HEK293T (cell line): ENCODE measurements at regions not wholly inside any gene's neighbourhood (a gene's known extent, or its start where the extent isn't known, plus 50 kb on each side); places are given as distances from the start of the nearest gene placed in this dataset.
"Not testable (repeated sequence)": the region's sequence is repeated elsewhere in the genome, so short reads cannot be mapped to it uniquely, and the experiment has no call there.

Experiments
- CTCF ChIA-PET: fragments of 350-600 bp; formaldehyde crosslinking; extraction: SDS; loops from one replicate; lab custom pipeline; 2021; ENCODE audit warnings: antibody characterized with exemption, inconsistent platforms; lab: Yijun Ruan, JAX
- POLR2A ChIA-PET: fragments of 350-600 bp; formaldehyde crosslinking; extraction: SDS; loops from one replicate; lab custom pipeline; 2020; ENCODE audit warnings: antibody characterized with exemption, inconsistent platforms; lab: Yijun Ruan, JAX
- DNase-seq: peaks from one replicate; pipeline ENCODE4 v3.0.0; 2012; ENCODE audit warnings: mixed read lengths; ENCODE audit errors: extremely low spot score
- ARNT ChIP-seq: fragments of 450-650 bp; IDR thresholded peaks from 2 replicates; pipeline ENCODE4 v1.6.1; 2017; ENCODE audit warnings: mild to moderate bottlenecking
- BHLHE40 ChIP-seq: fragments of 450-650 bp; IDR thresholded peaks from 2 replicates; pipeline ENCODE4 v1.6.1; 2016; ENCODE audit warnings: mild to moderate bottlenecking, moderate library complexity, borderline replicate concordance
- CTBP1 ChIP-seq: fragments of 450-650 bp; IDR thresholded peaks from 2 replicates; pipeline ENCODE4 v1.6.1; 2016; ENCODE audit warnings: borderline replicate concordance
- ELF4 ChIP-seq: fragments of 450-650 bp; IDR thresholded peaks from 2 replicates; pipeline ENCODE4 v1.6.1; 2017; ENCODE audit warnings: antibody characterized with exemption
- FOXA1 ChIP-seq: fragments of 450-650 bp; IDR thresholded peaks from 2 replicates; pipeline ENCODE4 v1.6.1; 2016; ENCODE audit warnings: mild to moderate bottlenecking
- FOXK2 ChIP-seq: fragments of 450-650 bp; IDR thresholded peaks from 2 replicates; pipeline ENCODE4 v1.6.1; 2016; ENCODE audit warnings: mild to moderate bottlenecking
- FOXM1 ChIP-seq: fragments of 450-650 bp; IDR thresholded peaks from 2 replicates; pipeline ENCODE4 v1.6.1; 2017; ENCODE audit warnings: mild to moderate bottlenecking, borderline replicate concordance
- HDGF ChIP-seq: fragments of 450-650 bp; IDR thresholded peaks from 2 replicates; pipeline ENCODE4 v1.6.1; 2017; ENCODE audit warnings: antibody characterized with exemption, borderline replicate concordance
- L3MBTL2 ChIP-seq: fragments of 450-650 bp; conservative IDR thresholded peaks from 2 replicates; pipeline ENCODE4 v1.6.1; 2016; ENCODE audit warnings: mild to moderate bottlenecking
- LEF1 ChIP-seq: fragments of 450-650 bp; IDR thresholded peaks from 2 replicates; pipeline ENCODE4 v1.6.1; 2017; ENCODE audit warnings: mild to moderate bottlenecking, borderline replicate concordance
- NFRKB ChIP-seq: fragments of 450-650 bp; IDR thresholded peaks from 2 replicates; pipeline ENCODE4 v1.6.1; 2016; ENCODE audit warnings: mild to moderate bottlenecking, moderate library complexity
- PKNOX1 ChIP-seq: fragments of 450-650 bp; IDR thresholded peaks from 2 replicates; pipeline ENCODE4 v1.6.1; 2016
- SP1 ChIP-seq: fragments of 450-650 bp; IDR thresholded peaks from 2 replicates; pipeline ENCODE4 v1.6.1; 2017
- SUZ12 ChIP-seq: fragments of 450-650 bp; IDR thresholded peaks from 2 replicates; pipeline ENCODE4 v1.6.1; 2016; ENCODE audit warnings: mild to moderate bottlenecking
- TARDBP ChIP-seq: fragments of 450-650 bp; IDR thresholded peaks from 2 replicates; pipeline ENCODE4 v1.6.1; 2016
- ZNF384 ChIP-seq: fragments of 450-650 bp; IDR thresholded peaks from 2 replicates; pipeline ENCODE4 v1.6.1; 2016

- ChIA-PET CTCF (no interaction called here), POLR2A (no interaction called here)
- TF ChIP-seq LEF1 = no peak
- no peak for TF ChIP-seq SUZ12
- no peak for TF ChIP-seq L3MBTL2
- no peak for TF ChIP-seq CTBP1
- no peak for TF ChIP-seq FOXK2
- no peak for TF ChIP-seq ARNT
- no peak for TF ChIP-seq PKNOX1
- no peak for TF ChIP-seq HDGF
- no peak for TF ChIP-seq NFRKB
- no peak for TF ChIP-seq FOXA1
- TF ChIP-seq FOXM1 = no peak
- no peak for TF ChIP-seq ZNF384
- TF ChIP-seq BHLHE40 = no peak
- DNase-seq = no peak
Measured at GRCh38 chr3:177453451-177453844, 256.2 kb upstream of the TBL1XR1 start.

GRCh38 chr3:177457204-177457603, 259.9 kb upstream of the TBL1XR1 start:
- DNase-seq, POLR2A ChIA-PET, CTCF ChIA-PET: not testable (repeated sequence)

GRCh38 chr3:177459401-177459800, 262.1 kb upstream of the TBL1XR1 start:
- ChIA-PET CTCF (no interaction called here), POLR2A (no interaction called here)
- no peak for DNase-seq
- no peak for TF ChIP-seq LEF1
- no peak for TF ChIP-seq CTBP1
- TF ChIP-seq ZNF384 = no peak
- no peak for TF ChIP-seq BHLHE40
- TF ChIP-seq PKNOX1 = no peak
- no peak for TF ChIP-seq SUZ12
- no peak for TF ChIP-seq FOXM1
- TF ChIP-seq NFRKB = no peak
- TF ChIP-seq HDGF = no peak
- TF ChIP-seq FOXA1 = no peak
- no peak for TF ChIP-seq L3MBTL2
- no peak for TF ChIP-seq ELF4
- TF ChIP-seq TARDBP = no peak
- TF ChIP-seq SP1 = no peak
- no peak for TF ChIP-seq ARNT
- no peak for TF ChIP-seq FOXK2

- POLR2A ChIA-PET = no interaction called here
- TF ChIP-seq ELF4 = no peak
- no peak for TF ChIP-seq CTBP1
- TF ChIP-seq ZNF384 = no peak
- DNase-seq = no peak
- CTCF ChIA-PET = no interaction called here
Measured at GRCh38 chr3:177460047-177460446, 262.8 kb upstream of the TBL1XR1 start.

- ChIA-PET CTCF (no interaction called here), POLR2A (no interaction called here)
- no peak for DNase-seq
- TF ChIP-seq SP1 (no peak), L3MBTL2 (no peak), FOXA1 (no peak), CTBP1 (no peak), SUZ12 (no peak), TARDBP (no peak), ARNT (no peak), FOXM1 (no peak), LEF1 (no peak), ELF4 (no peak), FOXK2 (no peak), HDGF (no peak), BHLHE40 (no peak), PKNOX1 (no peak), ZNF384 (no peak), NFRKB (no peak)
Measured at GRCh38 chr3:177461765-177462164, 264.5 kb upstream of the TBL1XR1 start.

GRCh38 chr3:177463341-177463740, 266.1 kb upstream of the TBL1XR1 start:
- CTCF ChIA-PET = not testable (repeated sequence)

GRCh38 chr3:177463863-177464262, 266.6 kb upstream of the TBL1XR1 start:
- CTCF ChIA-PET = no interaction called here
- TF ChIP-seq FOXA1 (no peak), L3MBTL2 (no peak), ARNT (no peak), TARDBP (no peak), HDGF (no peak), SP1 (no peak), ELF4 (no peak), FOXM1 (no peak), ZNF384 (no peak), LEF1 (no peak)

More at GRCh38 chr3:177463341-177463740, 266.1 kb upstream of the TBL1XR1 start:
- DNase-seq, POLR2A ChIA-PET: not testable (repeated sequence)

More at GRCh38 chr3:177463863-177464262, 266.6 kb upstream of the TBL1XR1 start:
- POLR2A ChIA-PET = no interaction called here
- no peak for DNase-seq
